K562 (cell line): ENCODE measurements at regions not wholly inside any gene's neighbourhood (a gene's known extent, or its start where the extent isn't known, plus 50 kb on each side); places are given as distances from the start of the nearest gene placed in this dataset.

Source experiments
- ATAC-seq: fragments of 200-7000 bp; cut with Tn5 transposase; 3 replicates; pipeline ENCODE4 v1.9.1; 2020; ENCODE audit warnings: moderate library complexity
- BruUV-seq: library from RNA; stranded (reverse); fragments of 400-500 nt; replicated peaks from 2 replicates; lab custom pipeline; 2021; lab: Mats Ljungman, UMichigan
- CTCF ChIA-PET: fragments of 300-600 bp; formaldehyde crosslinking; extraction: SDS; loops from one replicate; lab custom pipeline; 2021; ENCODE audit warnings: low intra/inter-chr PET ratio; lab: Yijun Ruan, JAX
- POLR2A ChIA-PET: fragments of 300-600, 350-650 bp; sonication (Branson Sonifier 250); formaldehyde crosslinking; extraction: SDS; loops from one replicate; lab custom pipeline; 2021; ENCODE audit warnings: antibody characterized with exemption, inconsistent platforms; lab: Yijun Ruan, JAX
- DNase-seq, 4 experiments: peaks; one replicate each; pipeline versions ENCODE4 v3.0.0 to v3.0.0-alpha.2; 2011 to 2018; ENCODE audit warnings: low spot score in 3 of 4, mixed read lengths in 3 of 4; ENCODE audit errors: extremely low read depth in 1 of 4
- FAIRE-seq: peaks from 2 replicates; lab custom pipeline; 2011; peaks lifted over from hg19 to GRCh38; lab: Jason Lieb, UNC
- H2AFZ ChIP-seq: 2 replicates; pipeline ENCODE4 v1.6.0; 2011; ENCODE audit warnings: low read depth, low read length, control low read depth, inconsistent platforms
- H3K27ac ChIP-seq: fragments of 200-600 bp; 3 replicates; pipeline ENCODE4 v1.8.0; 2011; ENCODE audit warnings: low read depth, mild to moderate bottlenecking, control low read depth, inconsistent platforms, low read length, moderate library complexity, mixed read lengths; ENCODE audit errors: extremely low read depth
- H3K27me3 ChIP-seq, 2 experiments: fragments of 300-600 bp in 1 of 2; 2 replicates in 1 of 2; 3 replicates in 1 of 2; pipeline versions ENCODE4 v1.6.0 to v1.8.0; 2011; ENCODE audit warnings: inconsistent platforms in 2 of 2, low read length in 2 of 2, mild to moderate bottlenecking in 1 of 2, mixed read lengths in 1 of 2, moderate library complexity in 1 of 2; ENCODE audit not compliant: control insufficient read depth in 2 of 2, insufficient read depth in 2 of 2
- H3K36me3 ChIP-seq: fragments of 300-600 bp; 3 replicates; pipeline ENCODE4 v1.8.0; 2011; ENCODE audit warnings: mild to moderate bottlenecking, low read length, inconsistent platforms; ENCODE audit not compliant: control insufficient read depth, insufficient read depth
- H3K4me1 ChIP-seq, 2 experiments: fragments of 200-600 bp in 1 of 2; replicated peaks in 1 of 2; 2 replicates in 1 of 2; 3 replicates in 1 of 2; pipeline versions ENCODE4 v1.5.1 to v1.8.0; 2011; ENCODE audit warnings: inconsistent platforms in 2 of 2, low read length in 2 of 2, mild to moderate bottlenecking in 1 of 2, mixed read lengths in 1 of 2, moderate library complexity in 1 of 2; ENCODE audit not compliant: control insufficient read depth in 2 of 2, insufficient read depth in 2 of 2
- H3K4me2 ChIP-seq: 2 replicates; pipeline ENCODE4 v1.6.1; 2011; ENCODE audit warnings: low read length, control low read depth, inconsistent platforms, mixed read lengths; ENCODE audit not compliant: insufficient read depth
- H3K4me3 ChIP-seq: fragments of 200-600 bp; sonication (generic), shearing (Covaris generic); 2 replicates; pipeline ENCODE4 v1.5.1; 2016; ENCODE audit warnings: control low read depth, inconsistent platforms
- H3K79me2 ChIP-seq: fragments of 200-600 bp; 3 replicates; pipeline ENCODE4 v1.8.0; 2011; ENCODE audit warnings: low read length, inconsistent platforms; ENCODE audit not compliant: control insufficient read depth, insufficient read depth
- H3K9ac ChIP-seq, 2 experiments: 2 replicates each; pipeline versions ENCODE4 v1.6.0 to v1.6.1; 2011; ENCODE audit warnings: low read depth in 2 of 2, low read length in 2 of 2, control low read depth in 1 of 2, inconsistent platforms in 1 of 2, mild to moderate bottlenecking in 1 of 2, mixed read lengths in 1 of 2; ENCODE audit not compliant: insufficient read depth in 1 of 2
- H3K9me1 ChIP-seq: one replicate; pipeline ENCODE4 v1.6.0; 2011; ENCODE audit warnings: inconsistent platforms, mild to moderate bottlenecking, low read length, moderate library complexity; ENCODE audit not compliant: control insufficient read depth, insufficient read depth
- H3K9me3 ChIP-seq: replicated peaks from 2 replicates; pipeline ENCODE4 v1.5.1; 2011; ENCODE audit warnings: low read depth, low read length, inconsistent platforms; ENCODE audit not compliant: control insufficient read depth, insufficient read depth
- H4K20me1 ChIP-seq: replicated peaks from 2 replicates; pipeline ENCODE4 v1.6.1; 2011; ENCODE audit warnings: low read length, inconsistent platforms, mixed read lengths; ENCODE audit not compliant: control insufficient read depth, insufficient read depth
- BACH1 ChIP-seq: fragments of 200-800 bp; sonication (Bioruptor generic); IDR thresholded peaks from 2 replicates; pipeline ENCODE4 v1.6.1; 2016; ENCODE audit warnings: missing genetic modification characterization, missing compliant biosample characterization
- CBX2 ChIP-seq: fragments of 200-600 bp; sonication (generic); IDR thresholded peaks from one replicate; pipeline ENCODE4 v1.6.1; 2012; ENCODE audit warnings: mild to moderate bottlenecking, low read length, inconsistent platforms; ENCODE audit not compliant: insufficient read depth, poor library complexity, severe bottlenecking
- DIDO1 ChIP-seq: fragments of 450-650 bp; IDR thresholded peaks from 2 replicates; pipeline ENCODE4 v1.6.1; 2016; ENCODE audit warnings: low read depth, missing biosample characterization, missing genetic modification characterization
- GABPA ChIP-seq: fragments of 200-800 bp; sonication (Bioruptor generic); conservative IDR thresholded peaks from 2 replicates; pipeline ENCODE4 v1.6.1; 2016; ENCODE audit warnings: low read depth, missing genetic modification characterization, missing compliant biosample characterization
- HINFP ChIP-seq: fragments of 450-650 bp; conservative IDR thresholded peaks from 2 replicates; pipeline ENCODE4 v1.6.1; 2016; ENCODE audit warnings: missing genetic modification characterization, low read depth, mild to moderate bottlenecking, control low read depth, missing compliant biosample characterization
- MAZ ChIP-seq, 2 experiments: fragments of 450-650 bp in 1 of 2; sonication (generic) in 1 of 2; formaldehyde crosslinking; IDR thresholded peaks in 1 of 2; conservative IDR thresholded peaks in 1 of 2; 2 replicates each; pipeline versions ENCODE4 v1.4.0 to v1.5.0; 2020; ENCODE audit warnings: mild to moderate bottlenecking in 1 of 2, missing genetic modification reagents in 1 of 2
- MEF2A ChIP-seq: IDR thresholded peaks from 2 replicates; pipeline ENCODE4 v1.6.1; 2011; ENCODE audit warnings: low read depth, mild to moderate bottlenecking, low read length, moderate library complexity; ENCODE audit not compliant: control insufficient read depth
- MYNN ChIP-seq, 2 experiments: sonication (generic); formaldehyde crosslinking in 1 of 2; IDR thresholded peaks; 2 replicates each; pipeline versions ENCODE4 v1.5.0 to v1.6.1; 2016 to 2020; ENCODE audit warnings: antibody characterized with exemption in 1 of 2, missing genetic modification reagents in 1 of 2
- NCOA4 ChIP-seq: fragments of 450-650 bp; IDR thresholded peaks from 2 replicates; pipeline ENCODE4 v1.6.1; 2018; ENCODE audit warnings: mild to moderate bottlenecking; ENCODE audit not compliant: partially characterized antibody
- PHB2 ChIP-seq: fragments of 450-650 bp; IDR thresholded peaks from 2 replicates; pipeline ENCODE4 v1.6.1; 2017; ENCODE audit warnings: low read depth
- PHF8 ChIP-seq: fragments of 200-600 bp; sonication (generic); IDR thresholded peaks from 2 replicates; pipeline ENCODE4 v1.6.1; 2012; ENCODE audit warnings: mixed run types, mild to moderate bottlenecking, inconsistent platforms, low read length, moderate library complexity, borderline replicate concordance
- POLR3G ChIP-seq: IDR thresholded peaks from 2 replicates; pipeline ENCODE4 v1.6.1; 2011; ENCODE audit not compliant: insufficient read length, insufficient replicate concordance; ENCODE audit errors: extremely low read depth
- SAFB2 ChIP-seq: fragments of 200-400 bp; formaldehyde crosslinking; IDR thresholded peaks from 2 replicates; pipeline ENCODE4 v1.6.1; 2018; ENCODE audit warnings: borderline replicate concordance, low read length, low read depth, moderate library complexity; ENCODE audit not compliant: severe bottlenecking
- TEAD2 ChIP-seq: fragments of 450-650 bp; IDR thresholded peaks from 2 replicates; pipeline ENCODE4 v1.6.1; 2016; ENCODE audit warnings: missing genetic modification characterization, control low read depth, missing compliant biosample characterization
- TSC22D4 ChIP-seq: fragments of 450-650 bp; IDR thresholded peaks from 2 replicates; pipeline ENCODE4 v1.6.1; 2016; ENCODE audit warnings: missing genetic modification characterization, missing biosample characterization, control low read depth
- ZBTB26 ChIP-seq: fragments of 450-650 bp; formaldehyde crosslinking; IDR thresholded peaks from 2 replicates; pipeline ENCODE4 v1.4.0; 2022; ENCODE audit warnings: missing genetic modification characterization
- ZNF695 ChIP-seq: fragments of 450-650 bp; formaldehyde crosslinking; IDR thresholded peaks from 2 replicates; pipeline ENCODE4 v1.4.0; 2020; ENCODE audit warnings: mild to moderate bottlenecking, moderate library complexity
- WGBS: fragments of 100-300 bp; shearing (Covaris generic); methylation state at CpG from one replicate; pipeline ENCODE4 v1.1.6; 2016; ENCODE audit warnings: low coverage, mixed read lengths; ENCODE audit not compliant: insufficient coverage; ENCODE audit errors: missing lambda C conversion rate; 5-methylcytosine and 5-hydroxymethylcytosine counted together
- in situ Hi-C: fragments of 300-500 bp; cut with MboI; formaldehyde crosslinking; loops from 4 replicates; pipeline ENCODE4 v1.15.0; 2018; ENCODE audit warnings: inconsistent platforms, mixed read lengths
- intact Hi-C: fragments of 100-400 bp; cut with micrococcal nuclease; formaldehyde crosslinking; loops from 2 replicates; pipeline ENCODE4 v1.14.2; 2022

GRCh38 chr2:180573951-180574350 is 406.5 kb upstream of the UBE2E3 start:
- POLR2A ChIA-PET, result no interaction called here
- CTCF ChIA-PET, result no interaction called here
- no TSS peak for BruUV-seq
- Histone ChIP-seq H3K9ac (no peak overlapping the region), H3K9me3 (no peaks in the 10 kb centered on the region; the same call in 1 of the 2 replicates), H3K36me3 (no peaks in the 10 kb centered on the region), H3K9me1 (no peaks in the 10 kb centered on the region), H3K4me2 (no peak overlapping the region), H3K4me1 (no peaks in the 10 kb centered on the region), H3K4me3 (no peak overlapping the region), H4K20me1 (no peaks in the 10 kb centered on the region), H2AFZ (no peak overlapping the region), H3K79me2 (no peaks in the 10 kb centered on the region), H3K27me3 (no peaks in the 10 kb centered on the region), H3K27ac (no peak overlapping the region)
- intact Hi-C loops (no loop called here), in situ Hi-C loops (no loop called here)
- ATAC-seq (no peak), FAIRE-seq (no peak)
- 1% methylated on average over 3 of the region's 3 CpGs for WGBS
- no peak for TF ChIP-seq HINFP
- no peak for TF ChIP-seq TEAD2 (tag)
- no peak for TF ChIP-seq GABPA (tag)
- TF ChIP-seq DIDO1, result no peak
- TF ChIP-seq MAZ (CRISPR knock-in tag; conservative IDR thresholded peaks at IDR 0.05 in 1 of 2, IDR thresholded peaks at IDR 0.05 in 1 of 2), result no peak
- TF ChIP-seq PHB2, result no peak
- no peak for TF ChIP-seq MYNN (IDR thresholded peaks at IDR 0.05)
- no peak for TF ChIP-seq MYNN (CRISPR knock-in tag; IDR thresholded peaks at IDR 0.05)
- no peak for TF ChIP-seq POLR3G
- TF ChIP-seq PHF8, result no peak
- no peak for TF ChIP-seq ZBTB26 (CRISPR knock-in tag)
- TF ChIP-seq BACH1, result no peak
- TF ChIP-seq NCOA4, result no peak
- no peak for TF ChIP-seq ZNF695 (CRISPR knock-in tag)
- no peak for TF ChIP-seq CBX2
- TF ChIP-seq TSC22D4 (tag), result no peak
- TF ChIP-seq MEF2A, result no peak
- TF ChIP-seq SAFB2, result no peak
- TF ChIP-seq, all 486 proteins: peak for 0
- DNase-seq, result no peak
